ENCODE measurements at regions not wholly inside any gene's neighbourhood (a gene's known extent, or its start where the extent isn't known, plus 50 kb on each side); places are given as distances from the start of the nearest gene placed in this dataset.

DNA sequence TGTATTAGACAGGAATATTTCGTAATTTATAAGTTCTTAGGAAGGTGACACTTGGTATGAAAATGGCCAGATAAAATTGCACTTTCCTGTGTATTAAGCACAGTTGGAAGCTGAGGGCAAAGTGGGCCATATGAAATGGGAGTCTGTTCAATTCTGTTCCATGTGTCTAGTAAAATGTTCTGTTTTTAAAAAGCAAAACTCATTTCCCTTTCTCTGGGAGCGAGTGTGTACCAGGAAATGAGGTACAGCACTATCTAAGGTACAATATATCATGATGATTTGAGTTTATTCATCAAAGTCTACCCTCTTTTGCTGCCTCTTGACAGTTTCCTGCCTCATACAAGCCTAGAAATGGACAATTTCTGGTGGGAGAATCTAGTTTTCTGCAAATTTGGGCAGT is 51.2 kb upstream of the KCNN2 start:
- no peak for DNase-seq (ENCODE audit: extremely low read depth, insufficient read length)
- H3K36me3 ChIP-seq (ENCODE audit: control insufficient read depth, insufficient read depth, low read length), result no peaks in the 10 kb centered on the region
- H3K27me3 ChIP-seq (replicated peaks; ENCODE audit: control insufficient read depth, insufficient read depth, low read length), result no peaks in the 10 kb centered on the region
- no peak overlapping the region for H3K4me3 ChIP-seq (replicated peaks; ENCODE audit: low read depth, low read length)
- TF ChIP-seq, protein P1, sequence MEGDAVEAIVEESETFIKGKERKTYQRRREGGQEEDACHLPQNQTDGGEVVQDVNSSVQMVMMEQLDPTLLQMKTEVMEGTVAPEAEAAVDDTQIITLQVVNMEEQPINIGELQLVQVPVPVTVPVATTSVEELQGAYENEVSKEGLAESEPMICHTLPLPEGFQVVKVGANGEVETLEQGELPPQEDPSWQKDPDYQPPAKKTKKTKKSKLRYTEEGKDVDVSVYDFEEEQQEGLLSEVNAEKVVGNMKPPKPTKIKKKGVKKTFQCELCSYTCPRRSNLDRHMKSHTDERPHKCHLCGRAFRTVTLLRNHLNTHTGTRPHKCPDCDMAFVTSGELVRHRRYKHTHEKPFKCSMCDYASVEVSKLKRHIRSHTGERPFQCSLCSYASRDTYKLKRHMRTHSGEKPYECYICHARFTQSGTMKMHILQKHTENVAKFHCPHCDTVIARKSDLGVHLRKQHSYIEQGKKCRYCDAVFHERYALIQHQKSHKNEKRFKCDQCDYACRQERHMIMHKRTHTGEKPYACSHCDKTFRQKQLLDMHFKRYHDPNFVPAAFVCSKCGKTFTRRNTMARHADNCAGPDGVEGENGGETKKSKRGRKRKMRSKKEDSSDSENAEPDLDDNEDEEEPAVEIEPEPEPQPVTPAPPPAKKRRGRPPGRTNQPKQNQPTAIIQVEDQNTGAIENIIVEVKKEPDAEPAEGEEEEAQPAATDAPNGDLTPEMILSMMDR (IDR thresholded peaks at IDR 0.05; ENCODE audit: insufficient read depth, low read length, poor library complexity, severe bottlenecking), result no peak

DNA sequence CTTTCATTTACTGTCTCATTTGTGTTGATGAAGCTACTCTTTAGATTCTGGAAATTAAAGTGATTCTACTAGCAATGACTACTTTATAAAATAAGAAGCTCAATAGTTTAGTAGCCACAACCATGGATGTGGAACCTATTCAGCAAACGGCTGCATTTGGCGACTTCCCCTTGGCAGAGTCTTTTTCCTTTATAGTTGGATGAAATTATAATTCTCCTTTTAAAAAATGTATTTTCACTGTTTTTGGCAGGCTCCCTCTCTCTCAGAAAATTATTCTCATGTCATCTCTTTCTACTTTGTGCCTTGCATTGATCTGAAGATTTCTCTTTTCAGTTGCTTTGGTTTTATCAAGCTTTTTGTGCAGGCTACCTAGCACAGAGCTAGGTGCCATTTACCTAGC is 50.6 kb upstream of the KCNN2 start:
- TF ChIP-seq, protein P1 (IDR thresholded peaks at IDR 0.05; ENCODE audit: insufficient read depth, low read length, poor library complexity, severe bottlenecking), result no peak
- no peaks in the 10 kb centered on the region for H3K36me3 ChIP-seq (ENCODE audit: control insufficient read depth, insufficient read depth, low read length)
- no peak for DNase-seq (ENCODE audit: extremely low read depth, insufficient read length)
- no peak overlapping the region for H3K4me3 ChIP-seq (replicated peaks; ENCODE audit: low read depth, low read length)
- H3K27me3 ChIP-seq (replicated peaks; ENCODE audit: control insufficient read depth, insufficient read depth, low read length), result no peaks in the 10 kb centered on the region

DNA sequence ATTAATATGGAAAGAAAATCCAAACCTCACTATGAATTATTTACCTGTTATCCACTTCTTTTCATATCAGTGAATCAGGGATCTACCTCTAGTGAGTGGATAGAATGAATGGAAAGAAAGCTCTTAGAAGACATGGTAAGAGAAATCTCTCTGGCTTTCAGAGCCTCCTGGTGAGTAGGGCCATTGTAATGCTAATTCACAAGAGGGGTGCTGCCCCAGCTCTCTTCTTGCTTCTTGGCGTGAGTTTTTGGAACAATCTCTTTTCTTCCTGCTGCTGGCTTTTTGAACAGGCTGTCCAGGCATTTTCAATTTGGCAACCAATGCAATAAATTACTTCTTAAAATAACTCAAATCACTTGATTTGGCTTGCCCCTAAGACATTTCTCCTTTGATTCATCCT is 49.9 kb upstream of the KCNN2 start:
- Histone ChIP-seq H3K36me3 (ENCODE audit: control insufficient read depth, insufficient read depth, low read length) (no peaks in the 10 kb centered on the region), H3K27me3 (replicated peaks; ENCODE audit: control insufficient read depth, insufficient read depth, low read length) (no peaks in the 10 kb centered on the region), H3K4me3 (replicated peaks; ENCODE audit: low read depth, low read length) (no peak overlapping the region)
- DNase-seq (ENCODE audit: extremely low read depth, insufficient read length), result no peak
- TF ChIP-seq, protein P1 (IDR thresholded peaks at IDR 0.05; ENCODE audit: insufficient read depth, low read length, poor library complexity, severe bottlenecking), result no peak
